ELF-1 (cell line): ENCODE measurements at regions not wholly inside any gene's neighbourhood (a gene's known extent, or its start where the extent isn't known, plus 50 kb on each side); places are given as distances from the start of the nearest gene placed in this dataset.

ENCODE experiments used
- DNase-seq: peaks from one replicate; pipeline ENCODE4 v3.0.0-alpha.2; 2016; ENCODE audit warnings: low read depth, low spot score

- no peak for DNase-seq
Observed at GRCh38 chr1:62917314-62917713, 133.4 kb downstream of the ATG4C start.

- no peak for DNase-seq
Observed at GRCh38 chr1:62917805-62918204, 133.9 kb downstream of the ATG4C start.

- DNase-seq: no peak
Observed at GRCh38 chr1:62918700-62919099, 134.8 kb downstream of the ATG4C start.

DNA sequence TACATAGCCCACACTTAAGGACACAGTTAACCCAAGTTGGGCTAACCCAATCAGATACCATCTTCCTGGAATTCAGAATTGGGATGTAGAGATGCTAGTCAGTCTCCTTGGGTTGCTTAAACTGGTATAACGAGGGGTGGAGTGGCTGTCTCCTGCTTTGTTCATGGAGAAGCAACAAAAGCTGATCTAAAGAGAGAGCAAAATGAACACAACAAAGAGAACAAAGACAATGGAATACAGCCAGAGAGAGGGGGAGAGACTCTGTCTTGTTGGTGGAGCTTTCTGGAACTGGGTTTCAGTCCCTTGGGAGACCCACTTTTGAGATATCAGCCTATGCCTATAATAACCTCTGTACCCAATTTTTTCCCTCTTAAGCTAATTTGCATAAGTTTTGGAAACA is 138.1 kb downstream of the ATG4C start:
- DNase-seq: peak; percentile 2

DNA sequence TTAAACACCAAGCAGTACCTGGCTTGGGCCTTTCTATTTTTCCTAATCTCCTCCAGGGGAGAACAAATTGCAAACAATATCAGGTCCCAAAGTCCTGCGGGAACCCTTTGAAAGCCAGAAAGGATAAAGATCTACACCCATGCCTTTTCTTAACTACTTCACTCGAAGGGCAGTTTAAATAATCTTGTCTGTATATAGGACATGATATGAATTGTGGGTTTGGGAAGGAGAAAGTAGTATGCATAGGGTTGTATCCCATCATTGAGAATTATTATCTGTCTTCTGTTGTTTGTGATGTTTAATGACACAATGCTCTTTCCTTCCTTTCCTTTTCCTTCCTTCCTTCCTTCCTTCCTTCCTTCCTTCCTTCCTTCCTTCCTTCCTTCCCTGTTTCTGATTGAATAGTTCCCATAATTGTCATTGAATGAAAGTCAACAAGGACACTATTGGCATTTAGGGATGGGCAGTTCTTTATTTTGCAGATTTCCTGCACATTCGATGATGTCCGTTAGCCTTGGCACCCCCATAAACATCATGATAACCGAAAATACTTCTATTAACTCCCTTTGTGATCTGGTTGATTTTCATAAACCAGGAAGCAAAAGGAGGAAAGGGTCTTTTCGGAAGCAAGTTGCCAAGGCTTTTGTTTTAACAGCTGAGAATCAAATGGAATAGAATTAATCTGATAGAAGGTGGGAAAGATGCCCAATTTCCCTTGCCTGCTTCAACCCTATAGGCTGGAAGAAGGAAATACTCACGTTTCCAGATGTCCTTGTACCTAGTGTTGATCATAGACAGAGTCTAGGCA is 141.3 kb downstream of the ATG4C start:
- no peak for DNase-seq

GRCh38 chr1:62926681-62927252 is 142.8 kb downstream of the ATG4C start:
- DNase-seq: peak; percentile 9

DNA sequence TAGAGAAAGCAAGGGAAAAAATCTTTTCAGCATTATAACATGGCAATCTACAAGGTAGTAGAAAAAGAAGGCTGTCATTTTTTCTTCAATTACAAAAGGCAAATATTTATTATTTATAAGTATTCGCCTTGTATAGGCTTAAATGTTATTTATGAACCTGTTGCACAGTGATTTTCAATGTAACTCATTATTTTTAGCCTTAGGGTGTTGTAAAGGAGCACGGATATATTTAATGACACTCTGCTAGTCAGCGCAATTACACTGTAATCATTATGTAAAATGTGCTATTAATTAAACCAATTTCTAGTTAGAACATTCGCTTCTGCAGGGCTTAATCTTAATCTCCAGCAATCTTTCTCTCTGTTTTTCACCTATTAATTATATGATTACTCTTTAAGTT is 145.0 kb downstream of the ATG4C start:
- DNase-seq: no peak

- no peak for DNase-seq
Observed at GRCh38 chr1:62937634-62938296, 153.8 kb downstream of the ATG4C start.

DNA sequence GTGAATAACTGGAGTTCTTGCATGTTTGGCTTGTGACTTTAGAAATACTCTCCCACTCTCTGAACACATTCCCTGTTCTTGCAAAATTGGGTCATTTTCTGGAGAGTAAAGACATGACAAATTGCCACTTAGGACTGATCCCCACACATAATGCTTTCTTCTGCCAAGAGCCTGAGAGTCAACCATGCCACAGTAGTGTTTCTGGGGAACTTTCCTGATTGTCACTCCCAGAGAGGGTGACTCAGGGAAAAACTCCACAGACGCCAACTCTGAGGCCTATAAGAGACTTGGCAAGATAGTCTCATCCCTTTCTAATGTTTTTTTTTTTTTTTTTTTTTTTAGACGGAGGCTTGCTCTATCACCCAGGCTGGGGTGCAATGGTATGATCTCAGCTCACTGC is 157.8 kb downstream of the ATG4C start:
- DNase-seq: no peak

DNA sequence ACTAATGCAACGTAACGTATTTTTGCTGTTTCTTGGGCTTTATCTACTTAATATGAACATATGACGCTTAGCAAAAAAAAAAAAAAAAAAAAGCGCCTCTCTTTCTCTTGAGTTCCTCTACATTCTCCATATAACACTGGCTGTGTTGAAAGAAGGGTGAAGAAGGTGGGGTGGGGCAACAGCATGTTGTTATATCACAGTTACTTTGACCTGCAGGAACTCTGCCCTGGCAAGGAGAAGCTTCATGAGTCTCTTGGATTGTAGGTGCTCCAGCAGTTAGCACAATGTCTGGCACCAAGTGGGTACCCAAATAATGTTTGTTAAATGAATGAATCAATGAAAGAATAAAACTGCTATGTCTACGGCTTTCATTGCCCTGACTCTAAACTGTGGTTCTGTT is 162.6 kb downstream of the ATG4C start:
- no peak for DNase-seq

DNA sequence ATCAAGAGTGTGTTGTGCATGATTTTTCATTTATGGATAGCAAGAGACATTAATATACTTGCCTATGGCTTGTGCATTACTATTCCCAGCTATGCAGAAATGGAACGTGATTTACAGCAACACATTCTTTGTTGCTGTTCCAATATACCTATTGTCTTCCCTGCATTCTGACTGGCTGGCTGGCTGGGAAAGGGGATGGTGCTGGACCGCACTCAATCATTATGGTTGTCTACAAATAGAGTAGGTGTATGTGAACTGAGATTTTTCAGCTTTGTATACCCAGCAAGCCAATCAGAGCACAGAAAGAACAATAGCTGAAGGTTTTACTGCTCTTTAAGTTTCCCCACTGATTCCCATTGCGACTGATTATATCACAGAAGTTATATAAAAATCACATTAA is 167.5 kb downstream of the ATG4C start:
- no peak for DNase-seq

GRCh38 chr1:62952596-62952995 is 168.7 kb downstream of the ATG4C start:
- no peak for DNase-seq

DNA sequence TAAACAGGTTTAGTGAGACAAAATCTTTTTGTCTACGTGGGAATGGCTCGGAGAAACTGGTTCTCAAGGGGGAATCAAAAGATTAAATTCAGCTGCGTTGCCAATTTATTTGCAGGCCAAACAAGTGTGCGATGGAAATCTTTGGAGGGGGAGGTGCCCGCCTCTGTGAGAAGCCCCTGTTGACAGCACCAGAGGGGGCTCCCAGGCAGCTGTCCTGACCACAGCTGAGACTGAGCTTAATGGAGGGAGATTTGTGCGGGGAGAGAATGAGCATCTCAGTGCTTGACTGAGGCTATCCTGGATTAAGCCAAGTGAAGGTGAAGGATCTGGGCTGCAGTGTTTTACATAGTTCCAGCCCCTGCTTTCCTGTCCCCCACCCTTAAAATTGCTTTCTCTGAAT is 169.7 kb downstream of the ATG4C start:
- DNase-seq: no peak

DNA sequence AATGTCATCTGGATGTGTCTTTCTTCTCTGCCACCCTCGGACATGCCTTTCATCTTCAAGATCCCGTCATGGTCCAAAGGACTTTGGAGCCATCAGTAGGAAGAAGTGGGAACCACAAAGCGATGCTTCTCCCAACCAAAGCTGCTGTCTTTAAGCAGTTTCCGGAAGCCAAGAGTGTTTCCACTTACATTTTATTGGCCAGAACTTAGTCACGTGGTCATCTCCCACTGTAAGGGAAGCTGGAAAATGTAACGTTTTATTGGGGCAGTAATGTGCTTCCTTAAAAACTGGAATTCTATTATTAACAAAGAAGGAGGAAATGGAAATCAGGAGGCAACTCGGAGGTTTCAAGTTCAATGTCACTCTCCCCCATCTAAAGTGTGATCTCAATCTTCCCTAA is 170.8 kb downstream of the ATG4C start:
- DNase-seq: no peak

- DNase-seq: no peak
Observed at GRCh38 chr1:62955666-62956065, 171.7 kb downstream of the ATG4C start.

- DNase-seq: no peak
Observed at GRCh38 chr1:62962014-62962812, 178.3 kb downstream of the ATG4C start.

- DNase-seq: peak; percentile 90
Observed at GRCh38 chr1:62962901-62963776, 179.2 kb downstream of the ATG4C start.

GRCh38 chr1:62964141-62964540 is 180.2 kb downstream of the ATG4C start:
- DNase-seq: no peak

DNA sequence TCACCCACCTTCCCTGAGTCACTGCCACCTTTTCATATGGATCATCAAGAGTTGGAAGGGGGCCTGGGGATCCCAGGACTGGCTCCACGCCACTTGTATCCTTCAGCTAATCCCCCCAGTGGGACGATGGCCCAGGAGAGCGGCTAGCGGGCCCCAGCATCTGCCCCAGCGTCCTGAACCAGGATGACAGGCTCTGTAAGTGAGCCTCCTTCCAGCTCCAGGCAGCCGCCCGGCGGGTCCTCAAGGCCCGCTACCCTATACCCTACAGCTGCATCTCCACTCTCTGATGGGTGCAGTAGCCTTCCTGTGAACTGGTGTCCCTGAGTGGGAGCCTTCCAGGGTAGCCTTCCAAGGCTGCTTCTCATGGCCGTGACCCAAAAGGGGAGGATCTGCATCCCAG is 183.1 kb downstream of the ATG4C start:
- DNase-seq: no peak

- no peak for DNase-seq
Observed at GRCh38 chr1:62977366-62977765, 193.4 kb downstream of the ATG4C start.

- DNase-seq: no peak
Observed at GRCh38 chr1:62978741-62979140, 194.8 kb downstream of the ATG4C start.
